ENCODE measurements at regions not wholly inside any gene's neighbourhood (a gene's known extent, or its start where the extent isn't known, plus 50 kb on each side); places are given as distances from the start of the nearest gene placed in this dataset.

GRCh38 chr13:30128591-30128990, 178.8 kb downstream of the KATNAL1 start:
- no peaks in the 10 kb centered on the region for H3K36me3 ChIP-seq (ENCODE audit: control insufficient read depth in 2 of 2, insufficient read depth in 1 of 2, low read length in 2 of 2)
- no peak for TF ChIP-seq ZFHX2 (tag by site-specific recombination; conservative IDR thresholded peaks at IDR 0.05)
- TF ChIP-seq KLF9 (tag by site-specific recombination; IDR thresholded peaks at IDR 0.05; ENCODE audit: low read depth) = no peak
- no peak for TF ChIP-seq ZNF24 (tag by site-specific recombination; IDR thresholded peaks at IDR 0.05)
- no peak for TF ChIP-seq ZNF214 (tag by site-specific recombination; IDR thresholded peaks at IDR 0.05; ENCODE audit: borderline replicate concordance)
- no peak for TF ChIP-seq ZNF843 (tag by site-specific recombination; IDR thresholded peaks at IDR 0.05)
- TF ChIP-seq ZNF140 (tag by site-specific recombination; IDR thresholded peaks at IDR 0.05) = no peak
- TF ChIP-seq SALL2 (tag by site-specific recombination; IDR thresholded peaks at IDR 0.05; ENCODE audit: borderline replicate concordance) = no peak
- no peak for TF ChIP-seq PRDM2 (tag by site-specific recombination; IDR thresholded peaks at IDR 0.05; ENCODE audit: borderline replicate concordance)
- TF ChIP-seq PATZ1 (tag by site-specific recombination; IDR thresholded peaks at IDR 0.05) = no peak
- TF ChIP-seq ZNF654 (tag by site-specific recombination; IDR thresholded peaks at IDR 0.05; ENCODE audit: low read depth) = no peak
- no peak for TF ChIP-seq PRDM1 (tag by site-specific recombination; IDR thresholded peaks at IDR 0.05)
- no peak for TF ChIP-seq ZBTB21 (tag by site-specific recombination; IDR thresholded peaks at IDR 0.05)
- TF ChIP-seq ZNF639 (tag by site-specific recombination; IDR thresholded peaks at IDR 0.05) = no peak
- no peak for TF ChIP-seq MZF1 (tag by site-specific recombination; IDR thresholded peaks at IDR 0.05; ENCODE audit: borderline replicate concordance)
- TF ChIP-seq ELK4 (IDR thresholded peaks at IDR 0.05; ENCODE audit: borderline replicate concordance, low read depth, low read length) = no peak
- TF ChIP-seq GLI4 (tag by site-specific recombination; IDR thresholded peaks at IDR 0.05) = no peak
- ChIA-PET CTCF (no interaction called here), POLR2A (no interaction called here)
- H3K9me3 ChIP-seq (ENCODE audit: control insufficient read depth, insufficient read depth, low read depth, low read length) = no peaks in the 10 kb centered on the region
- H3K4me1 ChIP-seq (ENCODE audit: control insufficient read depth, insufficient read depth, low read length) = no peaks in the 10 kb centered on the region; the same call in 1 of the 2 replicates
- H3K4me3 ChIP-seq (ENCODE audit: low read depth, low read length) = no peak overlapping the region
- H3K27ac ChIP-seq (ENCODE audit: extremely low read depth, low read depth, low read length) = no peak overlapping the region
